Activated CD8-positive, alpha-beta memory T cell treated with anti-CD3 and anti-CD28 coated beads, Interleukin-2, amount 10 ng/mL, durations not matched to agents 7 days and 5 days (primary cell): ENCODE measurements at regions not wholly inside any gene's neighbourhood (a gene's known extent, or its start where the extent isn't known, plus 50 kb on each side); places are given as distances from the start of the nearest gene placed in this dataset.
"Not testable (repeated sequence)": the region's sequence is repeated elsewhere in the genome, so short reads cannot be mapped to it uniquely, and the experiment has no call there.

Source experiments
- ATAC-seq: fragments of 150-1000 bp; cut with Tn5 transposase; one replicate; pipeline ENCODE4 v1.10.0; 2021; ENCODE audit warnings: moderate library complexity
- CTCF ChIA-PET: fragments of 350-600 bp; sonication (Branson Sonifier 250); formaldehyde crosslinking; loops from one replicate; lab custom pipeline; 2021; ENCODE audit warnings: antibody characterized with exemption; lab: Charles Lee
- DNase-seq: peaks from one replicate; pipeline ENCODE4 v3.0.0-alpha.2; 2020
- H3K27ac Mint-ChIP-seq: one replicate; pipeline ENCODE4 v1.8.0; 2021; ENCODE audit warnings: mild to moderate bottlenecking, mixed read lengths
- H3K27me3 Mint-ChIP-seq: one replicate; pipeline ENCODE4 v1.8.0; 2021; ENCODE audit warnings: mixed read lengths
- H3K36me3 Mint-ChIP-seq: one replicate; pipeline ENCODE4 v1.8.0; 2021; ENCODE audit warnings: mild to moderate bottlenecking, mixed read lengths
- H3K4me1 Mint-ChIP-seq: one replicate; pipeline ENCODE4 v1.8.0; 2021; ENCODE audit warnings: mixed read lengths
- H3K4me3 Mint-ChIP-seq: one replicate; pipeline ENCODE4 v1.8.0; 2021; ENCODE audit warnings: mild to moderate bottlenecking, moderate library complexity, mixed read lengths
- H3K9me3 Mint-ChIP-seq: one replicate; pipeline ENCODE4 v1.8.0; 2022; ENCODE audit warnings: low read depth, mixed read lengths

GRCh38 chr2:173496746-173497145 lies 142.1 kb downstream of the CDCA7 start:
- H3K4me3 Mint-ChIP-seq: no peak overlapping the region
- H3K36me3 Mint-ChIP-seq: peaks cover 2% of the 10 kb centered on the region
- DNase-seq (no peak), ATAC-seq (no peak)
- H3K4me1 Mint-ChIP-seq: no peaks in the 10 kb centered on the region
- H3K27ac Mint-ChIP-seq: no peak overlapping the region
- CTCF ChIA-PET: no interaction called here
- no peaks in the 10 kb centered on the region for H3K27me3 Mint-ChIP-seq
- H3K9me3 Mint-ChIP-seq: peaks cover 11% of the 10 kb centered on the region

GRCh38 chr2:173500953-173501352 lies 146.3 kb downstream of the CDCA7 start:
- ATAC-seq (no peak), DNase-seq (no peak)
- Mint-ChIP-seq H3K4me1 (no peaks in the 10 kb centered on the region), H3K27ac (no peak overlapping the region), H3K27me3 (no peaks in the 10 kb centered on the region), H3K36me3 (peaks cover 2% of the 10 kb centered on the region), H3K9me3 (peaks cover 15% of the 10 kb centered on the region), H3K4me3 (no peak overlapping the region)
- CTCF ChIA-PET: no interaction called here

GRCh38 chr2:173502296-173502695 lies 147.6 kb downstream of the CDCA7 start:
- Mint-ChIP-seq H3K4me1 (no peaks in the 10 kb centered on the region), H3K27ac (no peak overlapping the region), H3K4me3 (no peak overlapping the region), H3K36me3 (peaks cover 2% of the 10 kb centered on the region), H3K27me3 (no peaks in the 10 kb centered on the region), H3K9me3 (peaks cover 15% of the 10 kb centered on the region)
- CTCF ChIA-PET: no interaction called here
- DNase-seq (no peak), ATAC-seq (no peak)

GRCh38 chr2:173511357-173511756 lies 156.7 kb downstream of the CDCA7 start:
- Mint-ChIP-seq H3K36me3 (no peaks in the 10 kb centered on the region), H3K9me3 (no peaks in the 10 kb centered on the region), H3K27ac (no peak overlapping the region), H3K4me3 (no peak overlapping the region), H3K27me3 (peaks cover 35% of the 10 kb centered on the region), H3K4me1 (no peaks in the 10 kb centered on the region)
- CTCF ChIA-PET: no interaction called here
- ATAC-seq: no peak
- DNase-seq: no peak

DNA sequence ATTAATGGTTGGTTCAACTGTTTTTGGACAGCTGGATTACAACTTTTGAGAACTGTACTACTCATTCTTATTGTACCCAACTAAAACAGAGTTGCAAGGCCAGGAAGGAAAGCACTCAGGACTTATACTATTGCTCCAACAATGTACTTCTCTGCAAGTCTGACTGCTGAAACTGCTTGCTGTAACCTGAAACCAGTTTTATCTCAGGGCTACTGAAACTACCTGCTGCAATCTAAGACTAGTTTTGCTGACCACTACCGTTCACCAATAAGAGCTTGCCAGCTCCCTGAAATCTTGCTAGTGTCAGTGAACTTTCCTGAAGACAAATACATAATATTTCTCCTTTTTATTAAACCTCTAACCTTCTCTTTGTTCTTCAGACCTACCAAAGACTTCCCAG lies 157.3 kb downstream of the CDCA7 start:
- no peaks in the 10 kb centered on the region for H3K4me1 Mint-ChIP-seq
- H3K27ac Mint-ChIP-seq: no peak overlapping the region
- H3K27me3 Mint-ChIP-seq: peaks cover 35% of the 10 kb centered on the region
- H3K9me3 Mint-ChIP-seq: no peaks in the 10 kb centered on the region
- ATAC-seq (no peak), DNase-seq (no peak)
- CTCF ChIA-PET: no interaction called here
- no peak overlapping the region for H3K4me3 Mint-ChIP-seq
- no peaks in the 10 kb centered on the region for H3K36me3 Mint-ChIP-seq

DNA sequence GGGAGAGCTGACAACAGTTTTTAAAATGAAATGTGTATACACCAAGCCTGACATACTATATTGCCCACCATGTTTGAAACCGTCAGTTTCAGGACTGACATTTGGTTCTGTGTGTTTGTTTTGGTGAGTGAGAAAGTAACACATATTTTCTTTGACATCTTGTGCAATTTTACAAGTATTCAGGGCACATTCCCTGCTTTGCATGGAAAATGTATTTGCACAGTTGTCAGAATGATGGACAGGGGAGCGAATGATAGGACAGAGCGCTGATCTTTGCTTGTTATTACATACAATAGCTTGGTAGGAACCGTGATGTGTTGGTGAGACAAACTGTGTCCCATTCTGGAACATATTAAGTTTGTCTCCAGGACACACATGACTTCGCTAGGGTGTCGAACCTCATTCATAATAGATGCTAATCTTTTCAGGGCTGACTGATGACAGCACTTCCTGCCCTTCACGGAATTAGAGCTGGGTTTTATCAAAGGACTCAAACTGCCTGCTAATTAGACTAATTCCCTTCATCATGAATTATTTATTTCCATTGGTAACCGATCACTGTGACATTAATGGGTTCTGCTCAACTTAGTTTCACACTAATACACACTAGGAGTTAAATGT lies 158.5 kb downstream of the CDCA7 start:
- no peak overlapping the region for H3K4me3 Mint-ChIP-seq
- peaks cover 4% of the 10 kb centered on the region for H3K9me3 Mint-ChIP-seq
- no peaks in the 10 kb centered on the region for H3K36me3 Mint-ChIP-seq
- no peaks in the 10 kb centered on the region for H3K4me1 Mint-ChIP-seq
- CTCF ChIA-PET: no interaction called here
- ATAC-seq: no peak
- no peak for DNase-seq
- peaks cover 30% of the 10 kb centered on the region for H3K27me3 Mint-ChIP-seq
- H3K27ac Mint-ChIP-seq: no peak overlapping the region

DNA sequence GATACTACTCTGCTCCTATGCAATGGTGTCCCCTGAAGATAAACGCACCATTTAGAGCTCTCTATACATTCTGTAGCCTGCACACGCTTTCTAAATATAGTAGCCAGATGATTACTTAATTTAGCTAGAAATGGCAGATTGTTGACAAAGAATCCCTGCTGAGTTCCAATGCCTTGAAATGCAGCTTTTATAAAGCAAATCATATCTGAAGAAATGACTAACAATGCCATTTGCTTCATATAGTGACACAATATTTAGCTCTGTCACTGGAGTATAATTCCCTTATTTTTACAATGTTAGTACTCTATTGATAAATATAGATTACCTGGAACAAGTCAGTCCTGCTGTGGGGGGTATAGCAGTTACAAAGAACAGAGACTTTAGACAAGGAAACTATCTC lies 166.2 kb downstream of the CDCA7 start:
- CTCF ChIA-PET: interaction anchor here (0.6 kb wide), 1 partner anchor 534 kb away, joined by 3 read pairs; no protein-coding TSS in a partner anchor
- H3K9me3 Mint-ChIP-seq: peaks cover 6% of the 10 kb centered on the region

GRCh38 chr2:173521450-173522192 lies 166.9 kb downstream of the CDCA7 start:
- no peak overlapping the region for H3K27ac Mint-ChIP-seq
- H3K27me3 Mint-ChIP-seq: peaks cover 14% of the 10 kb centered on the region
- H3K36me3 Mint-ChIP-seq: no peaks in the 10 kb centered on the region
- no peak overlapping the region for H3K4me3 Mint-ChIP-seq
- ATAC-seq (no peak), DNase-seq (no peak)
- peaks cover 6% of the 10 kb centered on the region for H3K9me3 Mint-ChIP-seq
- CTCF ChIA-PET: no interaction called here
- H3K4me1 Mint-ChIP-seq: no peaks in the 10 kb centered on the region

More for the DNA sequence above, 166.2 kb downstream of the CDCA7 start:
- Mint-ChIP-seq H3K27ac (no peak overlapping the region), H3K36me3 (no peaks in the 10 kb centered on the region), H3K27me3 (peaks cover 12% of the 10 kb centered on the region), H3K4me3 (no peak overlapping the region), H3K4me1 (no peaks in the 10 kb centered on the region)
- ATAC-seq: no peak
- no peak for DNase-seq

- ATAC-seq (no peak), DNase-seq (no peak)
- CTCF ChIA-PET: no interaction called here
- H3K9me3 Mint-ChIP-seq: peaks cover 2% of the 10 kb centered on the region
- no peaks in the 10 kb centered on the region for H3K36me3 Mint-ChIP-seq
- no peak overlapping the region for H3K4me3 Mint-ChIP-seq
- no peak overlapping the region for H3K27ac Mint-ChIP-seq
- H3K4me1 Mint-ChIP-seq: no peaks in the 10 kb centered on the region
- H3K27me3 Mint-ChIP-seq: peaks cover 14% of the 10 kb centered on the region
These were observed 168.8 kb downstream of the CDCA7 start for GRCh38 chr2:173523497-173523896.

DNA sequence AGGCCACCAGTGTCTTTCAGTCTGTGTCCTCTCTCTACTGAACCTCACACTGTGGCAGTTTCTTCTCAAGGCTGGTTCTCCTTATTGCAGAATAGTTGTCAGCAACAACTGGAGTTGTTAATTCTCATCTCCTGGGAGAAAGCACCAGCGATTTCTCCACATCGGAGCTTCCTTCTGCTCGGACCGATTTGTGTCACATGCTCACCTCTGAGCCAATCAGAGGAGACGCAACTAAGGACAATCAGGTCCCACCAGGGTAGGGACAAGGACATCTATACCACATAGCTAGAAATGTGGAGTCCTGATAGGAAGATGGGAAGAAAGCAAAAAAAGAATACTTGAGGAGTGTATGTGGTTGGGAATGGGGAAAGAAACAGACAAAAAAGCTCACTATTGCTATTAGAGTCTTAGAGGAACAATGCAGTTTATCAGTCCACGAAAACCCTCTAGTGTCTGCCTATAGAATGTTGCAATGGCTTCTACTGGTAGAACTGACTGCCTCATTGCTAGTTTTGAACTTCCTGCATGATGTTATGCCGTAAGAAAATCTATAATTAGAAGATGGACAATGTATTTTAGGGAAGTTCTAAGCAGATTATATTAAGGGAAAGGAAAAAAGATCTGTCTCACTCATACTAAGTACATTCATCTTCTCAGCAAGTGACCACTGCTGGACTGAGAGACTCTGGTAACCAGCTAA lies 169.7 kb downstream of the CDCA7 start:
- Mint-ChIP-seq H3K27ac (no peak overlapping the region), H3K4me1 (no peaks in the 10 kb centered on the region), H3K4me3 (no peak overlapping the region), H3K36me3 (no peaks in the 10 kb centered on the region), H3K9me3 (no peaks in the 10 kb centered on the region), H3K27me3 (peaks cover 14% of the 10 kb centered on the region)
- DNase-seq (no peak), ATAC-seq (no peak)
- CTCF ChIA-PET: no interaction called here

GRCh38 chr2:173532732-173533531 lies 178.3 kb downstream of the CDCA7 start:
- H3K4me1 Mint-ChIP-seq, DNase-seq, H3K27ac Mint-ChIP-seq, H3K27me3 Mint-ChIP-seq, H3K4me3 Mint-ChIP-seq, CTCF ChIA-PET, H3K9me3 Mint-ChIP-seq, H3K36me3 Mint-ChIP-seq, ATAC-seq: not testable (repeated sequence)

- Mint-ChIP-seq H3K9me3 (peaks cover 3% of the 10 kb centered on the region), H3K4me3 (no peak overlapping the region), H3K27ac (no peak overlapping the region), H3K4me1 (no peaks in the 10 kb centered on the region), H3K27me3 (peaks cover 9% of the 10 kb centered on the region), H3K36me3 (no peaks in the 10 kb centered on the region)
- DNase-seq (no peak), ATAC-seq (no peak)
- CTCF ChIA-PET: no interaction called here
These were observed 183.0 kb downstream of the CDCA7 start for GRCh38 chr2:173537694-173538093.

DNA sequence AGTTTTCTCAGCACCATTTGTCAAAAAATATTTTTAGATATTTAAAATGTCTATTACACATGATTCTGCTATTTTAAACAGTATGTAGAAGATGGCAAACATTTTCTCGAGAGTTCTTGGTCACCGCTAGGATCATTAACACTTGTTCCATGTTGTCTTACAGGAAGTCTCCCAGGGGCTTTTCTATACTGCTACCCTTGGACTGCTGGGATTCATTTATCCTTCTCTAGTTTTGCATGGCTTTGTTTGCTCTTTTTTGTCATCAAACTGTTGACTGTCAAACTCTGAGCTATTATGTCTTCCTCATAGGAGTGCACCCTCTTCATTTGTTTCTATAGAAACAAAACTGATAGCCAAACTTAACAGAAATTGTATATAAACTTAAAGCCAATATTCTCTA lies 184.9 kb downstream of the CDCA7 start:
- Mint-ChIP-seq H3K36me3 (no peaks in the 10 kb centered on the region), H3K9me3 (peaks cover 1% of the 10 kb centered on the region), H3K27ac (no peak overlapping the region), H3K4me1 (no peaks in the 10 kb centered on the region), H3K27me3 (peaks cover 10% of the 10 kb centered on the region), H3K4me3 (no peak overlapping the region)
- DNase-seq: no peak
- no peak for ATAC-seq
- CTCF ChIA-PET: no interaction called here
